ENCODE measurements at regions not wholly inside any gene's neighbourhood (a gene's known extent, or its start where the extent isn't known, plus 50 kb on each side); places are given as distances from the start of the nearest gene placed in this dataset.

DNA sequence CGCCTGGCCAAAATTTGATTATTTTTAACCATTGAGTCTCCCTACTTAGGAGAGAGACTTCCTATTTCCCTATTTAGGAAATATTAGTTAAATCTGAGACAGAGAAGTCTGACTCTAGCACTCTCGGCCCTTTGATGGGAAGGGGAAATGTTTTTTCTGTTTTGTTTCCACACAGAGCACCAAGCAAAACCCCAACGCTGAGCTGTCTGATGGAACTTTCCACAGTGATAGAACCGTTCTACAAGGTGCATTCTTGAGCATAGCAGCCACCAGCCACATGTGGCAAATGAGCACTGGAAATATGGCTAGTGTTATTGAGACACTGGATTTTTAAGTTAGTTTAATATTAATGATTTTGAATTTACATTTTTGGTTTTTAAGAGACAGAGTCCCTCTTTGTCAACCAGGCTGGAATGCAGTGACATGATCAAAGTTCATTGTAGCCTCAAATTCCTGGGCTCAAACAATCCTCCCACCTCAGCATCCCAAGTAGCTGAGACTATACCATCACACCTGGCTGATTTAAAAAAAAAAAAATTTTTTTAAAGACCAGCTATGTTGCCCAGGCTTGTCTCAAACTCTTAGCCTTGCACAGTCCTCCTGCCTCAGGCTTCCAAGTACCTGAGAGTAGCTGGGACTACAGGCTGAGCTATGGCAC is 77.3 kb upstream of the GALNT2 start:
- no peak for DNase-seq
- Histone ChIP-seq H3K4me1 (peaks cover 17 to 33% of the 10 kb centered on the region in 2 donors), H3K27ac (peak overlapping the region in 1 of 4 donors; percentile 74), H3K4me3 (no peak overlapping the region), H3K36me3 (no peaks in the 10 kb centered on the region), H3K27me3 (no peaks in the 10 kb centered on the region), H3K9me3 (no peaks in the 10 kb centered on the region)
- in situ Hi-C loops (cut with MboI; ENCODE audit: low sequenced_read_pairs in 4 of 4) (loop anchor here in 1 of 4 donors (25.0 kb wide), 1 partner anchor 327 kb away; no protein-coding TSS in a partner anchor), intact Hi-C loops (cut with DNase I; ENCODE audit: low total_unique reads) (loop anchor here (2.0 to 10.0 kb wide), 3 partner anchors 45 to 325 kb away; no protein-coding TSS in a partner anchor)
- no peak for ATAC-seq
- TF ChIP-seq, protein P1, sequence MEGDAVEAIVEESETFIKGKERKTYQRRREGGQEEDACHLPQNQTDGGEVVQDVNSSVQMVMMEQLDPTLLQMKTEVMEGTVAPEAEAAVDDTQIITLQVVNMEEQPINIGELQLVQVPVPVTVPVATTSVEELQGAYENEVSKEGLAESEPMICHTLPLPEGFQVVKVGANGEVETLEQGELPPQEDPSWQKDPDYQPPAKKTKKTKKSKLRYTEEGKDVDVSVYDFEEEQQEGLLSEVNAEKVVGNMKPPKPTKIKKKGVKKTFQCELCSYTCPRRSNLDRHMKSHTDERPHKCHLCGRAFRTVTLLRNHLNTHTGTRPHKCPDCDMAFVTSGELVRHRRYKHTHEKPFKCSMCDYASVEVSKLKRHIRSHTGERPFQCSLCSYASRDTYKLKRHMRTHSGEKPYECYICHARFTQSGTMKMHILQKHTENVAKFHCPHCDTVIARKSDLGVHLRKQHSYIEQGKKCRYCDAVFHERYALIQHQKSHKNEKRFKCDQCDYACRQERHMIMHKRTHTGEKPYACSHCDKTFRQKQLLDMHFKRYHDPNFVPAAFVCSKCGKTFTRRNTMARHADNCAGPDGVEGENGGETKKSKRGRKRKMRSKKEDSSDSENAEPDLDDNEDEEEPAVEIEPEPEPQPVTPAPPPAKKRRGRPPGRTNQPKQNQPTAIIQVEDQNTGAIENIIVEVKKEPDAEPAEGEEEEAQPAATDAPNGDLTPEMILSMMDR (IDR thresholded peaks at IDR 0.05 in 4 of 5, conservative IDR thresholded peaks at IDR 0.05 in 1 of 5), result no peak
- no peak for TF ChIP-seq POLR2A (IDR thresholded peaks at IDR 0.05)

DNA sequence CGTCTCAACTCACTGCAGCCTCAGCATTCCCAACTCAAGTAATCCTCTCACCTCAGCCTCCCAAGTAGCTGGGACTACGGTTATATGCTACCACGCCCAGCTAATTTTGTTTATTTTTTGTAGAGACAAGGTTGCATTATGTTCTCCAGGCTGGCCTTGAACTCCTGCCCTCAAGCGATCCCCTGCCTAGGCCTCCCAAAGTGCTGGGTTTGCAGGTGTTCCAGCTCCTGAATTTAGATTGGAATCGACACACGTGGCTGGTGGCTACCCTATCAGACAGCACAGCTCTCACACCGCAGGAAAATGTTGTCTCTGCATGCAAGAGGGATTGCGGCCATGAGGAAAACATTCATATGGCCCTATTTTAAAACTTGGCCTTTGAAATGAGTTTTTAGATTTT is 76.7 kb upstream of the GALNT2 start:
- H3K27me3 ChIP-seq, result no peaks in the 10 kb centered on the region
- no peak for DNase-seq
- peak overlapping the region in 1 of 4 donors; percentile 74 for H3K27ac ChIP-seq
- ATAC-seq, result no peak
- no peaks in the 10 kb centered on the region for H3K9me3 ChIP-seq
- in situ Hi-C loops (cut with MboI; ENCODE audit: low sequenced_read_pairs in 4 of 4), result loop anchor here in 1 of 4 donors (25.0 kb wide), 1 partner anchor 328 kb away; no protein-coding TSS in a partner anchor
- TF ChIP-seq, protein P1 (IDR thresholded peaks at IDR 0.05 in 4 of 5, conservative IDR thresholded peaks at IDR 0.05 in 1 of 5), result no peak
- no peak for TF ChIP-seq POLR2A (IDR thresholded peaks at IDR 0.05)
- peaks cover 17 to 33% of the 10 kb centered on the region in 2 donors for H3K4me1 ChIP-seq
- H3K36me3 ChIP-seq, result no peaks in the 10 kb centered on the region
- intact Hi-C loops (cut with DNase I; ENCODE audit: low total_unique reads), result loop anchor here (2.0 to 10.0 kb wide), 2 partner anchors 148 to 326 kb away; no protein-coding TSS in a partner anchor
- no peak overlapping the region for H3K4me3 ChIP-seq

DNA sequence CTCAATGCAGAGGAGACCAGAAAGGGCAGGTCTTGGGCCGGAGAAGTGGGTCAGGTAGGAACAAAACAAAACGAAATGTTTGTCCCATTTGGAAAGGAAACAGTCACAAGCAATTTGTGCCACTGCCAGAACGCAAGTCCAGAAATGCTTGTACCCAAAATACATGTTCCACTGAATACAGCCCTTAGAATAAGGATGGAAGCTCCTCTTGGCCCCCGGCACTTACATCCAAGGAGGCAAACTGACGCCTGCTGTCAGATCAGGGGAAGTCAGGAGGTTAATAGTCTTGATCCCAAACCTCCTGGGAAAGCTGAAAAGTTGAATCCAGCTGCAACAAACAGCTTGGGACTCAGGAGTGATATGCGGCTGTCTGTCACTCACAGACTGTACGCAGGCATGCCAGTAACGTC is 75.9 kb upstream of the GALNT2 start:
- intact Hi-C loops (cut with DNase I; ENCODE audit: low total_unique reads), result loop anchor here (2.0 to 10.0 kb wide), 2 partner anchors 148 to 326 kb away; no protein-coding TSS in a partner anchor
- ATAC-seq (peak; percentile 18 to 82), DNase-seq (peak in 1 of 2 donors; percentile 48)
- peak overlapping the region in 1 of 4 donors; percentile 74 for H3K27ac ChIP-seq
- H3K4me3 ChIP-seq, result no peak overlapping the region
- in situ Hi-C loops (cut with MboI; ENCODE audit: low sequenced_read_pairs in 4 of 4), result loop anchor here in 1 of 4 donors (25.0 kb wide), 1 partner anchor 329 kb away; no protein-coding TSS in a partner anchor
- peaks cover 17 to 33% of the 10 kb centered on the region in 2 donors for H3K4me1 ChIP-seq
- TF ChIP-seq POLR2A (IDR thresholded peaks at IDR 0.05), result no peak
- TF ChIP-seq, protein P1 (IDR thresholded peaks at IDR 0.05 in 4 of 5, conservative IDR thresholded peaks at IDR 0.05 in 1 of 5), result no peak
- H3K9me3 ChIP-seq, result no peaks in the 10 kb centered on the region
- no peaks in the 10 kb centered on the region for H3K36me3 ChIP-seq
- no peaks in the 10 kb centered on the region for H3K27me3 ChIP-seq

DNA sequence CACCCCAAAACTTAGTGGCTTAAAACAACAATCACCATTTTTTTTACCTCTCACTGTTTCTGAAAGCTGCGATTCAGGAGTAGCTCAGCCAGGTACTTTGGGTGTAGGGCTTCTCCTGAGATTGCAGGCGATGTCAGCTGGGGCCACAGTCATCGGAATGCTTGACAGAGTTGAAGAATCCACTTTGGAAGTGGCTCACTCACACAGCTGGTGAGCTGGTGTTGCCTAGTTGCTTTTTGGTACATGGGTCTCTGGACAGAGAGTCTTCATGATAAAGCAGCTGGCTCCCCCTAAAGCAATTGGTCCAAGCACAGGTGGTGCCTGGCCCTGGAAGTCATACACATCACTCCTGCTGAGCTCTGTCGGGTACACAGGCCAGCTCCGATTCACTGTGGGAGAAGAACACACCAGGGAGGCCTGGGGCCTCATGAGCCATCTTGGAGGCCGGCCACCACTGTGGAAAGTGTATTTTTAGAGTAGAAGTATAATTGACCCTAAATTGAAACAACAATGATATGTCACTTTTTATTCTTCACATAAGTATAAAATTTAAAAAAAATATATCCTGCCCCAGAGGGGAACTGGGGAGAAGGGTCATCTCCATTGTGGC is 75.2 kb upstream of the GALNT2 start:
- in situ Hi-C loops (cut with MboI; ENCODE audit: low sequenced_read_pairs in 4 of 4) (loop anchor here in 1 of 4 donors (25.0 kb wide), 1 partner anchor 330 kb away; no protein-coding TSS in a partner anchor), intact Hi-C loops (cut with DNase I; ENCODE audit: low total_unique reads) (loop anchor here (2.0 to 10.0 kb wide), 2 partner anchors 149 to 327 kb away; no protein-coding TSS in a partner anchor)
- TF ChIP-seq POLR2A (IDR thresholded peaks at IDR 0.05), result no peak
- TF ChIP-seq, protein P1 (IDR thresholded peaks at IDR 0.05 in 4 of 5, conservative IDR thresholded peaks at IDR 0.05 in 1 of 5), result no peak
- Histone ChIP-seq H3K4me1 (peaks cover 17 to 33% of the 10 kb centered on the region in 2 donors), H3K27me3 (no peaks in the 10 kb centered on the region), H3K27ac (peak overlapping the region in 1 of 4 donors; percentile 74), H3K36me3 (no peaks in the 10 kb centered on the region), H3K9me3 (no peaks in the 10 kb centered on the region), H3K4me3 (no peak overlapping the region)
- DNase-seq, result peak in 1 of 2 donors; percentile 15
- peak in 1 of 2 donors; percentile 42 for ATAC-seq
